Stomach (tissue), 8 donors: ENCODE measurements at regions not wholly inside any gene's neighbourhood (a gene's known extent, or its start where the extent isn't known, plus 50 kb on each side); places are given as distances from the start of the nearest gene placed in this dataset.

Experiments used
- DNase-seq, 2 donors: peaks; one replicate each; pipeline versions ENCODE4 v3.0.0 to v3.0.0-alpha.2; 2013 to 2019
- H3K27ac ChIP-seq, 5 donors: fragments of 200-600 bp in 4 of 5; sonication (generic) in 4 of 5; one replicate each; pipeline ENCODE4 v1.5.1; 2013 to 2019; ENCODE audit warnings: mild to moderate bottlenecking in 1 of 5, moderate library complexity in 1 of 5
- H3K27me3 ChIP-seq, 3 donors: fragments of 200-600 bp; sonication (generic); one replicate each; pipeline ENCODE4 v1.5.1; 2017 to 2019; ENCODE audit warnings: mixed run types in 1 of 3
- H3K36me3 ChIP-seq, 4 donors: fragments of 200-600 bp; sonication (generic); 1 replicate in 3 of 4; 2 replicates in 1 of 4; pipeline ENCODE4 v1.5.1; 2016 to 2019
- H3K4me1 ChIP-seq, 4 donors: fragments of 200-600 bp; sonication (generic); one replicate each; pipeline ENCODE4 v1.5.1; 2016 to 2019
- H3K4me3 ChIP-seq, 4 donors: fragments of 200-600 bp; sonication (generic) in 3 of 4; one replicate each; pipeline ENCODE4 v1.5.1; 2016 to 2019; ENCODE audit warnings: mild to moderate bottlenecking in 1 of 4
- H3K9me3 ChIP-seq, 4 donors: fragments of 200-600 bp; sonication (generic); one replicate each; pipeline ENCODE4 v1.5.1; 2016 to 2019
- CTCF ChIP-seq, 7 experiments: fragments of 450-650 bp in 4 of 7; fragments of 200-600 bp in 3 of 7; sonication (generic) in 3 of 7; IDR thresholded peaks; one replicate each; pipeline ENCODE4 v1.5.1; 2016 to 2019; ENCODE audit warnings: antibody characterized with exemption in 7 of 7, control low read depth in 2 of 7, mild to moderate bottlenecking in 1 of 7
- EP300 ChIP-seq: sonication (generic); formaldehyde crosslinking; IDR thresholded peaks from one replicate; pipeline ENCODE4 v1.6.1; 2017; ENCODE audit warnings: antibody characterized with exemption
- POLR2A ChIP-seq, 4 donors: fragments of 450-650 bp; IDR thresholded peaks; one replicate each; pipeline ENCODE4 v1.6.1; 2016; ENCODE audit warnings: antibody characterized with exemption in 4 of 4, control low read depth in 2 of 4, mild to moderate bottlenecking in 1 of 4, moderate library complexity in 1 of 4
- POLR2AphosphoS5 ChIP-seq, 3 donors: sonication (generic); formaldehyde crosslinking; IDR thresholded peaks; one replicate each; pipeline ENCODE4 v1.6.1; 2016; ENCODE audit warnings: antibody characterized with exemption in 3 of 3
- WGBS, 5 donors: extraction: QIAGEN DNeasy Blood & Tissue Kit in 3 of 5; methylation state at CpG; one replicate each; pipeline versions ENCODE4 v1.1.5 to v1.1.7; 2013 to 2018; 5-methylcytosine and 5-hydroxymethylcytosine counted together
- intact Hi-C: fragments of 100-400 bp; cut with DNase I; formaldehyde crosslinking; loops from one replicate; pipeline ENCODE4 v1.15.1; 2023; ENCODE audit warnings: low total_unique reads
- donor health status: healthy with polysubstance abuse.
- donor health status: Bipolar disorder and iron deficiency.
- donor health status: healthy.

- no peaks in the 10 kb centered on the region for H3K36me3 ChIP-seq
- intact Hi-C loops = no loop called here
- WGBS, 5 donors = 38 to 54% (median 50%) methylated on average over 3 of the region's 3 CpGs
- H3K4me3 ChIP-seq = no peak overlapping the region
- no peaks in the 10 kb centered on the region for H3K9me3 ChIP-seq
- H3K27me3 ChIP-seq = no peaks in the 10 kb centered on the region
- TF ChIP-seq POLR2AphosphoS5 (IDR thresholded peaks at IDR 0.05) (no peak), EP300 (no peak), POLR2A (IDR thresholded peaks at IDR 0.05) (no peak), CTCF (IDR thresholded peaks at IDR 0.05) (no peak)
- no peak for DNase-seq
- H3K27ac ChIP-seq = no peak overlapping the region
- H3K4me1 ChIP-seq = no peaks in the 10 kb centered on the region
Measured at GRCh38 chr1:195939844-195940243, 668.4 kb downstream of the KCNT2 start.

GRCh38 chr1:195934817-195935553 lies 673.3 kb downstream of the KCNT2 start:
- WGBS, 5 donors = 55 to 70% (median 57%) methylated on average over 10 of the region's 10 CpGs
- intact Hi-C loops = no loop called here
- Histone ChIP-seq H3K4me3 (no peak overlapping the region), H3K27ac (no peak overlapping the region), H3K4me1 (no peaks in the 10 kb centered on the region), H3K36me3 (no peaks in the 10 kb centered on the region), H3K9me3 (peaks cover 0 to 2% (median 0%) of the 10 kb centered on the region in 4 donors), H3K27me3 (no peaks in the 10 kb centered on the region)
- DNase-seq = peak in 1 of 2 donors; percentile 25
- TF ChIP-seq CTCF (IDR thresholded peaks at IDR 0.05) = no peak
- TF ChIP-seq POLR2AphosphoS5 (IDR thresholded peaks at IDR 0.05) = no peak
- no peak for TF ChIP-seq POLR2A (IDR thresholded peaks at IDR 0.05)
- TF ChIP-seq EP300 = no peak

DNA sequence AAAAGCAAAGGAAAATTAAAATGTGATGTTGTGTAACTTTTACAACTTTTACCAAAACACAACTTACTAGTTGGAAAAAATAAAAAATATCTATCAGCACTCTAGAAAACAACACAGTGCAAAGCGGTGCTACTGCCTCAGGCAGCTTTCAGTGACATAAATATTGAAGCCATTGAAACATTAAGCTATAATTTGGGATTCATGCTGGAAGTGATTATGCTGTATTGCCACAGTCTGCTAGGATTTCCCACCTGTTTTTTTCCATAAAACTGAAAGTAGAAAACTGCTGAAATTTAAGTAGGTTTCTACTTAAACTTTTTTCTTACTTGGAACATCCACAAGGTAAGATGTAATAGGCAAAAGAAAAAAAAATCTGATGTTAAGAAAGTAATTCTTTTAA lies 674.4 kb downstream of the KCNT2 start:
- H3K4me3 ChIP-seq = no peak overlapping the region
- no peaks in the 10 kb centered on the region for H3K36me3 ChIP-seq
- no peaks in the 10 kb centered on the region for H3K4me1 ChIP-seq
- intact Hi-C loops = no loop called here
- no peak for DNase-seq
- 58 to 87% (median 73%) methylated on average over 1 of the region's 1 CpG for WGBS, 5 donors
- H3K9me3 ChIP-seq = peaks cover 0 to 11% (median 0%) of the 10 kb centered on the region in 4 donors
- no peaks in the 10 kb centered on the region for H3K27me3 ChIP-seq
- H3K27ac ChIP-seq = no peak overlapping the region
- TF ChIP-seq POLR2AphosphoS5 (IDR thresholded peaks at IDR 0.05) = no peak
- no peak for TF ChIP-seq EP300
- no peak for TF ChIP-seq CTCF (IDR thresholded peaks at IDR 0.05)
- TF ChIP-seq POLR2A (IDR thresholded peaks at IDR 0.05) = no peak

DNA sequence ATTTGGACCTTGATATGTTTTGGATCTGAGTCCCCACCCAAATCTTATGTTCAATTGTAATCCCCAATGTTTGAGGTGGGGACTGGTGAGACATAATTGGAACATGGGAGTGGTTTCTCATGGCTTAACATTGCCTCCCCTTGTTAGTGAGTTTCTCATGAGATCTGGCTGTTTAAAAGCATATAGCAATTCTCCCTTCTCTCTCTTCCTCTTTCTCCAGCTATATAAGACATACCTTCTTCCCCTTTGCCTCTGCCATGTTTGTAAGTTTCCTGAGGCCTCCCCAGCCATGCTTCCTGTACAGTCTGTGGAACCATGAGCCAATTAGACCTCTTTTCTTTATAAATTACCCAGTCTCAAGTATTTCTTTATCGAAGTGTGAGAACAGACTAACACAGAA lies 692.4 kb downstream of the KCNT2 start:
- Histone ChIP-seq H3K4me1 (no peaks in the 10 kb centered on the region), H3K9me3 (peaks cover 0 to 24% (median 14%) of the 10 kb centered on the region in 4 donors), H3K27ac (no peak overlapping the region), H3K27me3 (no peaks in the 10 kb centered on the region), H3K36me3 (no peaks in the 10 kb centered on the region), H3K4me3 (no peak overlapping the region)
- 80 to 100% (median 96%) methylated on average over 1 of the region's 1 CpG for WGBS, 5 donors
- TF ChIP-seq CTCF (IDR thresholded peaks at IDR 0.05) = no peak
- no peak for TF ChIP-seq EP300
- no peak for TF ChIP-seq POLR2AphosphoS5 (IDR thresholded peaks at IDR 0.05)
- no peak for TF ChIP-seq POLR2A (IDR thresholded peaks at IDR 0.05)
- DNase-seq = no peak
- intact Hi-C loops = no loop called here
